Gastroesophageal sphincter (tissue), 3 donors: ENCODE measurements at regions not wholly inside any gene's neighbourhood (a gene's known extent, or its start where the extent isn't known, plus 50 kb on each side); places are given as distances from the start of the nearest gene placed in this dataset.

Experiments
- POLR2A ChIP-seq, 2 donors: fragments of 450-650 bp; IDR thresholded peaks; one replicate each; pipeline ENCODE4 v1.6.1; 2017; ENCODE audit warnings: antibody characterized with exemption in 2 of 2, mild to moderate bottlenecking in 2 of 2, moderate library complexity in 1 of 2
- POLR2AphosphoS5 ChIP-seq: sonication (generic); formaldehyde crosslinking; IDR thresholded peaks from one replicate; pipeline ENCODE4 v1.6.1; 2017; ENCODE audit warnings: antibody characterized with exemption
- TF ChIP-seq, protein P1 (sequence below), 4 experiments: fragments of 200-600 bp in 2 of 4; fragments of 450-650 bp in 2 of 4; sonication (generic) in 1 of 4; IDR thresholded peaks; one replicate each; pipeline ENCODE4 v1.5.1; 2017 to 2019; ENCODE audit warnings: antibody characterized with exemption in 4 of 4, mild to moderate bottlenecking in 2 of 4, moderate library complexity in 2 of 4

- TF ChIP-seq, protein P1, sequence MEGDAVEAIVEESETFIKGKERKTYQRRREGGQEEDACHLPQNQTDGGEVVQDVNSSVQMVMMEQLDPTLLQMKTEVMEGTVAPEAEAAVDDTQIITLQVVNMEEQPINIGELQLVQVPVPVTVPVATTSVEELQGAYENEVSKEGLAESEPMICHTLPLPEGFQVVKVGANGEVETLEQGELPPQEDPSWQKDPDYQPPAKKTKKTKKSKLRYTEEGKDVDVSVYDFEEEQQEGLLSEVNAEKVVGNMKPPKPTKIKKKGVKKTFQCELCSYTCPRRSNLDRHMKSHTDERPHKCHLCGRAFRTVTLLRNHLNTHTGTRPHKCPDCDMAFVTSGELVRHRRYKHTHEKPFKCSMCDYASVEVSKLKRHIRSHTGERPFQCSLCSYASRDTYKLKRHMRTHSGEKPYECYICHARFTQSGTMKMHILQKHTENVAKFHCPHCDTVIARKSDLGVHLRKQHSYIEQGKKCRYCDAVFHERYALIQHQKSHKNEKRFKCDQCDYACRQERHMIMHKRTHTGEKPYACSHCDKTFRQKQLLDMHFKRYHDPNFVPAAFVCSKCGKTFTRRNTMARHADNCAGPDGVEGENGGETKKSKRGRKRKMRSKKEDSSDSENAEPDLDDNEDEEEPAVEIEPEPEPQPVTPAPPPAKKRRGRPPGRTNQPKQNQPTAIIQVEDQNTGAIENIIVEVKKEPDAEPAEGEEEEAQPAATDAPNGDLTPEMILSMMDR (IDR thresholded peaks at IDR 0.05): no peak
- no peak for TF ChIP-seq POLR2A (IDR thresholded peaks at IDR 0.05)
- no peak for TF ChIP-seq POLR2AphosphoS5
These were observed 213.3 kb upstream of the KCND2 start for GRCh38 chr7:120059641-120060040.
